NCI-H1694 (cell line): ENCODE measurements at regions not wholly inside any gene's neighbourhood (a gene's known extent, or its start where the extent isn't known, plus 50 kb on each side); places are given as distances from the start of the nearest gene placed in this dataset.

Experiments
- DNase-seq: peaks from one replicate; lab custom pipeline; 2025; lab: John Stamatoyannopoulos, UW

- no peak for DNase-seq
Observed at GRCh38 chr2:14263053-14263452, 369.5 kb upstream of the LRATD1 start.

- DNase-seq = no peak
Observed at GRCh38 chr2:14270036-14270582, 362.4 kb upstream of the LRATD1 start.

- DNase-seq = no peak
Observed at GRCh38 chr2:14272396-14273075, 360.0 kb upstream of the LRATD1 start.

GRCh38 chr2:14273650-14274049 lies 358.9 kb upstream of the LRATD1 start:
- no peak for DNase-seq

- no peak for DNase-seq
Observed at GRCh38 chr2:14284244-14284643, 348.3 kb upstream of the LRATD1 start.

- no peak for DNase-seq
Observed at GRCh38 chr2:14285812-14286211, 346.7 kb upstream of the LRATD1 start.

GRCh38 chr2:14288016-14288415 lies 344.5 kb upstream of the LRATD1 start:
- DNase-seq = no peak

GRCh38 chr2:14292964-14293363 lies 339.6 kb upstream of the LRATD1 start:
- no peak for DNase-seq

- no peak for DNase-seq
Observed at GRCh38 chr2:14297340-14297739, 335.2 kb upstream of the LRATD1 start.

- no peak for DNase-seq
Observed at GRCh38 chr2:14297906-14298305, 334.6 kb upstream of the LRATD1 start.

- DNase-seq = no peak
Observed at GRCh38 chr2:14301331-14301730, 331.2 kb upstream of the LRATD1 start.

GRCh38 chr2:14303366-14304115 lies 329.0 kb upstream of the LRATD1 start:
- no peak for DNase-seq

- DNase-seq = no peak
Observed at GRCh38 chr2:14304326-14304725, 328.2 kb upstream of the LRATD1 start.

GRCh38 chr2:14306268-14306861 lies 326.2 kb upstream of the LRATD1 start:
- DNase-seq = no peak

- no peak for DNase-seq
Observed at GRCh38 chr2:14313341-14313740, 319.2 kb upstream of the LRATD1 start.

GRCh38 chr2:14316594-14316993 lies 315.9 kb upstream of the LRATD1 start:
- no peak for DNase-seq

GRCh38 chr2:14321357-14321756 lies 311.2 kb upstream of the LRATD1 start:
- no peak for DNase-seq

GRCh38 chr2:14322306-14322705 lies 310.2 kb upstream of the LRATD1 start:
- no peak for DNase-seq

GRCh38 chr2:14324308-14324707 lies 308.2 kb upstream of the LRATD1 start:
- DNase-seq = no peak

- no peak for DNase-seq
Observed at GRCh38 chr2:14330884-14331283, 301.6 kb upstream of the LRATD1 start.

- DNase-seq = no peak
Observed at GRCh38 chr2:14336759-14337382, 295.6 kb upstream of the LRATD1 start.

- DNase-seq = no peak
Observed at GRCh38 chr2:14340703-14341102, 291.8 kb upstream of the LRATD1 start.

- DNase-seq = no peak
Observed at GRCh38 chr2:14342313-14342712, 290.2 kb upstream of the LRATD1 start.
